Trophoblast cell (in vitro differentiated cells and primary cell): ENCODE measurements at regions not wholly inside any gene's neighbourhood (a gene's known extent, or its start where the extent isn't known, plus 50 kb on each side); places are given as distances from the start of the nearest gene placed in this dataset.

ENCODE experiments used
- DNase-seq, 2 donors: peaks; one replicate each; pipeline ENCODE4 v3.0.0-alpha.2; 2016
- H2AFZ ChIP-seq: 2 replicates; pipeline ENCODE4 v1.6.1; 2013; ENCODE audit warnings: low read length, moderate library complexity, mild to moderate bottlenecking; ENCODE audit not compliant: insufficient read depth, poor library complexity
- H2AK5ac ChIP-seq: 2 replicates; pipeline ENCODE4 v1.6.1; 2013; ENCODE audit warnings: mild to moderate bottlenecking, low read length
- H2BK120ac ChIP-seq: 2 replicates; pipeline ENCODE4 v1.6.1; 2013; ENCODE audit warnings: low read length, mild to moderate bottlenecking, moderate library complexity; ENCODE audit not compliant: insufficient read depth, poor library complexity
- H2BK12ac ChIP-seq: 2 replicates; pipeline ENCODE4 v1.6.1; 2013; ENCODE audit warnings: mild to moderate bottlenecking, low read length, moderate library complexity
- H2BK5ac ChIP-seq: 2 replicates; pipeline ENCODE4 v1.6.1; 2013; ENCODE audit warnings: low read length, low read depth, moderate library complexity, mild to moderate bottlenecking; ENCODE audit not compliant: poor library complexity
- H3K14ac ChIP-seq: 2 replicates; pipeline ENCODE4 v1.6.1; 2013; ENCODE audit warnings: mild to moderate bottlenecking, low read length
- H3K18ac ChIP-seq: 2 replicates; pipeline ENCODE4 v1.6.1; 2013; ENCODE audit warnings: mild to moderate bottlenecking, low read length
- H3K23ac ChIP-seq: 2 replicates; pipeline ENCODE4 v1.6.1; 2013; ENCODE audit warnings: low read length
- H3K27ac ChIP-seq: 2 replicates; pipeline ENCODE4 v1.5.1; 2013; ENCODE audit warnings: low read depth, mild to moderate bottlenecking, inconsistent platforms, low read length, moderate library complexity
- H3K27me3 ChIP-seq: 2 replicates; pipeline ENCODE4 v1.6.1; 2013; ENCODE audit warnings: inconsistent platforms, mild to moderate bottlenecking, low read length, moderate library complexity; ENCODE audit not compliant: insufficient read depth
- H3K36me3 ChIP-seq, 2 experiments: 1 replicate in 1 of 2; 2 replicates in 1 of 2; pipeline ENCODE4 v1.6.1; 2013; ENCODE audit warnings: low read length in 2 of 2, mild to moderate bottlenecking in 2 of 2, moderate library complexity in 1 of 2; ENCODE audit not compliant: insufficient read depth in 2 of 2, control insufficient read depth in 1 of 2
- H3K4ac ChIP-seq: 2 replicates; pipeline ENCODE4 v1.6.1; 2013; ENCODE audit warnings: low read depth, mild to moderate bottlenecking, low read length, moderate library complexity
- H3K4me1 ChIP-seq, 2 experiments: 1 replicate in 1 of 2; 2 replicates in 1 of 2; pipeline ENCODE4 v1.6.1; 2013; ENCODE audit warnings: low read length in 2 of 2, mild to moderate bottlenecking in 2 of 2, moderate library complexity in 1 of 2; ENCODE audit not compliant: insufficient read depth in 2 of 2, control insufficient read depth in 1 of 2
- H3K4me2 ChIP-seq: 2 replicates; pipeline ENCODE4 v1.6.1; 2013; ENCODE audit warnings: inconsistent platforms, mild to moderate bottlenecking, low read length, moderate library complexity
- H3K4me3 ChIP-seq: 2 replicates; pipeline ENCODE4 v1.5.1; 2013; ENCODE audit warnings: mild to moderate bottlenecking, low read depth, low read length, inconsistent platforms
- H3K79me1 ChIP-seq: one replicate; pipeline ENCODE4 v1.6.1; 2013; ENCODE audit warnings: low read length
- H3K79me2 ChIP-seq: 2 replicates; pipeline ENCODE4 v1.6.1; 2013; ENCODE audit warnings: low read length, mild to moderate bottlenecking; ENCODE audit not compliant: control insufficient read depth, insufficient read depth, poor library complexity
- H3K9ac ChIP-seq: 2 replicates; pipeline ENCODE4 v1.6.1; 2013; ENCODE audit warnings: mild to moderate bottlenecking, low read length
- H3K9me3 ChIP-seq: 2 replicates; pipeline ENCODE4 v1.6.1; 2013; ENCODE audit warnings: low read depth, mild to moderate bottlenecking, control low read depth, inconsistent platforms, low read length; ENCODE audit not compliant: insufficient read depth
- H4K12ac ChIP-seq: 2 replicates; pipeline ENCODE4 v1.6.1; 2013; ENCODE audit warnings: low read depth, mild to moderate bottlenecking, low read length, moderate library complexity
- H4K8ac ChIP-seq: 2 replicates; pipeline ENCODE4 v1.6.1; 2013; ENCODE audit warnings: low read depth, mild to moderate bottlenecking, low read length, moderate library complexity
- H4K91ac ChIP-seq: one replicate; pipeline ENCODE4 v1.6.1; 2013; ENCODE audit warnings: low read depth, mild to moderate bottlenecking, low read length, moderate library complexity
- WGBS: extraction: QIAGEN DNeasy Blood & Tissue Kit; methylation state at CpG from one replicate; pipeline ENCODE4 v1.1.7; 2013; ENCODE audit warnings: missing lambda C conversion rate; ENCODE audit not compliant: insufficient read length, insufficient coverage; ENCODE audit errors: extremely low coverage; 5-methylcytosine and 5-hydroxymethylcytosine counted together

DNA sequence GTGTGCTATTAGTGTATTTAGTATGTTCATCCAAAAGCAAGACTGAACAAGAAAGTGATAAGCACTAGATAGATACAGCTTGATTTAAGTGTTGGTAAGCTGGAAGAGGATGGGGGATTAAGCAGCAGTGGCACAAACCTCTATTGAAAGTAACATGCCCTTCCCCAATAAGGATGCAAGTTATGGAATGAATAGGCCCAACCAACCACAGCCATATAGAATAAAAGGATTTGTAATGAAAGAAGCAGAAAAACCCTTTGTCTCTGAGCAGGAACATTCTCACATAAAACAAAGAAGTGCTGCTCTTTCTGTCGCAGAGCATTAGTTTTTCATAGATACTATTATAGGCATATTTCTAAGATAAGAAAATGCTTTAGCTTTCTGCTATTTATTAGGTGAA lies 310.7 kb downstream of the IPO8 start:
- Histone ChIP-seq H2AK5ac (no peak overlapping the region), H2BK12ac (no peak overlapping the region), H3K23ac (no peak overlapping the region), H2AFZ (no peak overlapping the region), H3K27ac (no peak overlapping the region), H3K79me2 (no peaks in the 10 kb centered on the region), H3K4me1 (no peaks in the 10 kb centered on the region), H4K91ac (no peak overlapping the region), H3K4ac (no peak overlapping the region), H3K4me2 (no peak overlapping the region), H4K12ac (no peak overlapping the region), H3K36me3 (peaks cover 0 to 2% of the 10 kb centered on the region in 2 experiments), H3K18ac (no peak overlapping the region), H3K4me3 (no peak overlapping the region), H2BK120ac (no peak overlapping the region), H3K9ac (no peak overlapping the region), H3K14ac (no peak overlapping the region), H3K9me3 (peaks cover 11% of the 10 kb centered on the region), H3K27me3 (no peaks in the 10 kb centered on the region), H3K79me1 (no peaks in the 10 kb centered on the region), H2BK5ac (no peak overlapping the region), H4K8ac (no peak overlapping the region)
- WGBS: no CpG with 5 or more reads among the region's 1 CpG
- DNase-seq: no peak

DNA sequence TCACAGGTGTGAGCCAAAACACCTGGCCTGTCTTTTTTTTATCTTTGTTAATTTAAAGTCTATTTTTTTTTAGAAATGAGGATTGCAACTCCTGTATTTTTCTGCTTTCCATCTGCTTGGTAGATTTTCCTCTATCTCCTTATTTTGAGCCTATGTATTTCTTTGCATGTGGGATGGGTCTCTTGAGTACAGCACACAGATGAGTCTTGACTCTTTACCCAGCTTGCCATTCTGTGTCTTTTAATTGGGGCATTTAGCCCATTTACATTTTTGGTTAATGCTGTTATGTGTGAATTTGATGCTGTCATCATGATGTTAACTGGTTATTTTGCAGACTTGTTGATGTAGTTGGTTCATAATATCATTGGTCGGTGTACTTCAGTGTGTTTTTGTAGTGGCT lies 317.4 kb downstream of the IPO8 start:
- no peak overlapping the region for H2BK5ac ChIP-seq
- DNase-seq: no peak
- H3K27me3 ChIP-seq: no peaks in the 10 kb centered on the region
- no peak overlapping the region for H4K12ac ChIP-seq
- no peaks in the 10 kb centered on the region for H3K79me2 ChIP-seq
- H3K4me1 ChIP-seq: no peaks in the 10 kb centered on the region
- no peak overlapping the region for H3K4me3 ChIP-seq
- H3K79me1 ChIP-seq: no peaks in the 10 kb centered on the region
- no peak overlapping the region for H3K4ac ChIP-seq
- no peak overlapping the region for H3K23ac ChIP-seq
- H3K36me3 ChIP-seq: no peaks in the 10 kb centered on the region
- no peak overlapping the region for H3K14ac ChIP-seq
- no peak overlapping the region for H3K4me2 ChIP-seq
- WGBS: no CpG with 5 or more reads among the region's 1 CpG
- H2BK120ac ChIP-seq: no peak overlapping the region
- peaks cover 14% of the 10 kb centered on the region for H3K9me3 ChIP-seq
- no peak overlapping the region for H2AFZ ChIP-seq
- H2AK5ac ChIP-seq: no peak overlapping the region
- H3K18ac ChIP-seq: no peak overlapping the region
- H3K27ac ChIP-seq: no peak overlapping the region
- H3K9ac ChIP-seq: no peak overlapping the region
- H4K91ac ChIP-seq: no peak overlapping the region
- H2BK12ac ChIP-seq: no peak overlapping the region
- H4K8ac ChIP-seq: no peak overlapping the region

DNA sequence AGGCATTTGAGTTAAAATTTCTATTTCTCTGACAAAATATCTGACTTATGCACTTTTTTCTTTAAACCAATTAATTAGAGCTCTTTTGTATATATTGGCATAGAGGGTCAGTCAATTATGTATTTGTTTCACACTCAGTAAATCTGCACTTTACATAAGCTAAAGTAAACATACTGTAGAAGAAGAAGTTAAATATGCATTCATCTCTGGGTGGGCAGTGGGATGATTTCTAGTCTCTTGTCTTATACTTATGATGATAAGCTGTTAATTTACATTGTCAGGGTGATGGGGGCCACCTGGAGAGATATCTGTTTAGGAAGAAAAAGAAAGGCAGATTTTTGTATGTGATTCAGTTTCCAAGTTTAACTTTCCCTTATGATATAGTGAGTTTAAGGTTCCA lies 330.8 kb downstream of the IPO8 start:
- Histone ChIP-seq H2BK120ac (no peak overlapping the region), H3K4me1 (no peaks in the 10 kb centered on the region), H3K9ac (no peak overlapping the region), H3K4ac (no peak overlapping the region), H4K8ac (no peak overlapping the region), H3K9me3 (no peaks in the 10 kb centered on the region), H2BK12ac (no peak overlapping the region), H4K12ac (no peak overlapping the region), H3K27me3 (no peaks in the 10 kb centered on the region), H3K79me1 (no peaks in the 10 kb centered on the region), H3K14ac (no peak overlapping the region), H2AFZ (no peak overlapping the region), H3K23ac (no peak overlapping the region), H2AK5ac (no peak overlapping the region), H4K91ac (no peak overlapping the region), H2BK5ac (no peak overlapping the region), H3K18ac (no peak overlapping the region), H3K4me3 (no peak overlapping the region), H3K27ac (no peak overlapping the region), H3K36me3 (no peaks in the 10 kb centered on the region), H3K79me2 (no peaks in the 10 kb centered on the region), H3K4me2 (no peak overlapping the region)
- DNase-seq: no peak

DNA sequence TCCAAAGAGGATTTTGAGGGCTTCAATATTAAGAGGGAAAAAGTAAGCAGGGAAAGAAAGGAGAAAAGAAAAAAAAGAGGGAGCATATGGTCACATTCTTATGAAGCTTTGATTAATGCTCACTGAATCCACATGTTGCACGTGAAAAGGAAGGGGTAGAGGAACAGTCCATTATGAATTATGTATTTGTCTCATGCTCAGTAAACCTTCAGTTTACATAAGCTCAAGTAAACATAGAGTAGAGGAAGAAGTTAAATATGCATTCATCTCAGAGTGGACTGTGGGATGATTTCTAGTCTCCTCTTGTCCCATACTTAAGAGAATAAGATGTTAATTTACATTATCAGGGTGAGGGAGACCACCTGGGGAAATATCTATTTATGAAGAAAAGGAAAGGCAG lies 334.5 kb downstream of the IPO8 start:
- H3K79me2 ChIP-seq: no peaks in the 10 kb centered on the region
- no peak for DNase-seq

More for the DNA sequence above, 334.5 kb downstream of the IPO8 start:
- Histone ChIP-seq H3K14ac (no peak overlapping the region), H3K4ac (no peak overlapping the region), H2BK12ac (no peak overlapping the region), H4K12ac (no peak overlapping the region), H3K79me1 (no peaks in the 10 kb centered on the region), H2BK5ac (no peak overlapping the region), H3K27me3 (no peaks in the 10 kb centered on the region), H2AK5ac (no peak overlapping the region), H4K8ac (no peak overlapping the region), H3K4me3 (no peak overlapping the region), H3K4me2 (no peak overlapping the region), H4K91ac (no peak overlapping the region), H3K27ac (no peak overlapping the region), H3K18ac (no peak overlapping the region), H3K23ac (no peak overlapping the region), H3K4me1 (no peaks in the 10 kb centered on the region), H2BK120ac (no peak overlapping the region), H3K9ac (no peak overlapping the region), H3K9me3 (no peaks in the 10 kb centered on the region), H3K36me3 (no peaks in the 10 kb centered on the region), H2AFZ (no peak overlapping the region)
- no CpG with 5 or more reads among the region's 1 CpG for WGBS
